ENCODE measurements at regions not wholly inside any gene's neighbourhood (a gene's known extent, or its start where the extent isn't known, plus 50 kb on each side); places are given as distances from the start of the nearest gene placed in this dataset.
A peak's percentile ranks its signal among the peaks of the same experiment; 100 is the strongest.
"Not testable (repeated sequence)": the region's sequence is repeated elsewhere in the genome, so short reads cannot be mapped to it uniquely, and the experiment has no call there.

DNA sequence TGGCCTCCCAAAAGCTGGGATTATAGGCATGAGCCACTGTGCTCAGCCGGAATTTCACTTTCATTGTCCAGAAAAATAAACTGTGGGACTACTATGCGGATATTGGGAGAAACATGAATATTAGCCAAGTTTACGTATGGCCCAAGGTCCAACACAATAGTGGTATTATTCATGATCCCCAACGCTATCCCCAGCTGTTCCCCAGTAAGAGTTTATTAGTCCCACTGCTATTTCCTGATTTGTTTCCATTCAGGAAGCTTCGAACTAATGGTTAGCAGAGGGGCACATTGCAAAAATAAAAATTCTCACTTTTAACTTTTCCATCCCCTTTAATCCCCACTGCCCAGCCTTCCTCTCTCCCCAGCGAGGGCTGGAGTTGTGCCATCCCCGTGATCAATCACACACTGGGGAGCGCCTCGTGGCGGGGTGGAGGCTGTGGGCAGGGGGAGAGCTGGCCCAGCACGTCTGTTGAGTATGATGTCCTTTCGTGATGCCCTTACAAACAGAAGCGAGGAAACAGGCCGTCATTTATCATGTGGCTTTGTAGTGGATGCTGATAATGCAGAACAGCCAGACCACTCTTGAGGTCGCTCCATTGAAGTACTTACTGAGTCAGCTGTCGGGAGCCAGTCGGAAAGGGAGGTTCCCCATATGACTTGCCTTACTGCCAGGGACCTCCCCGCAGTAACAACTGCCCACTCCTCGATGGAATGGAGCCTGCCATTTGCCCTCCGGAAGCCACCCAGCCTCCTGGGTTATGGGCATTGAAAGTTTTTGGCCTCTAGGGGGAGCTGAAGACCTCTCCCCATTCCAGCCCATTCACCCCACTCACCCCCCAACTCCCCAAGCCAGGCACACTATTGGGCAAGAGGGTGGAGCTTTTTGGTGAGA lies 117.0 kb downstream of the KDR start:
- H3K27me3 ChIP-seq (ENCODE audit: control insufficient read depth, insufficient read depth, low read length), result no peaks in the 10 kb centered on the region
- no peak overlapping the region for H3K4me3 ChIP-seq (ENCODE audit: insufficient read depth, low read depth, low read length)
- H3K36me3 ChIP-seq (replicated peaks; ENCODE audit: control insufficient read depth, insufficient read depth, low read length), result no peaks in the 10 kb centered on the region
- DNase-seq, result peak; percentile 73

GRCh38 chr4:55005910-55006309 lies 119.5 kb downstream of the KDR start:
- no peaks in the 10 kb centered on the region for H3K36me3 ChIP-seq (replicated peaks; ENCODE audit: control insufficient read depth, insufficient read depth, low read length)
- DNase-seq, result no peak
- no peak overlapping the region for H3K4me3 ChIP-seq (ENCODE audit: insufficient read depth, low read depth, low read length)
- no peaks in the 10 kb centered on the region for H3K27me3 ChIP-seq (ENCODE audit: control insufficient read depth, insufficient read depth, low read length)

GRCh38 chr4:55004831-55005230 lies 120.6 kb downstream of the KDR start:
- no peak for DNase-seq
- no peaks in the 10 kb centered on the region for H3K36me3 ChIP-seq (replicated peaks; ENCODE audit: control insufficient read depth, insufficient read depth, low read length)
- H3K27me3 ChIP-seq (ENCODE audit: control insufficient read depth, insufficient read depth, low read length), result no peaks in the 10 kb centered on the region

GRCh38 chr4:55002431-55002830 lies 123.0 kb downstream of the KDR start:
- no peaks in the 10 kb centered on the region for H3K36me3 ChIP-seq (replicated peaks; ENCODE audit: control insufficient read depth, insufficient read depth, low read length)
- DNase-seq, result no peak
- H3K4me3 ChIP-seq (ENCODE audit: insufficient read depth, low read depth, low read length), result no peak overlapping the region
- no peaks in the 10 kb centered on the region for H3K27me3 ChIP-seq (ENCODE audit: control insufficient read depth, insufficient read depth, low read length)

More at GRCh38 chr4:55004831-55005230, 120.6 kb downstream of the KDR start:
- H3K4me3 ChIP-seq (ENCODE audit: insufficient read depth, low read depth, low read length), result no peak overlapping the region

- no peaks in the 10 kb centered on the region for H3K36me3 ChIP-seq (replicated peaks; ENCODE audit: control insufficient read depth, insufficient read depth, low read length)
- DNase-seq, result no peak
- no peaks in the 10 kb centered on the region for H3K27me3 ChIP-seq (ENCODE audit: control insufficient read depth, insufficient read depth, low read length)
- H3K4me3 ChIP-seq (ENCODE audit: insufficient read depth, low read depth, low read length), result no peak overlapping the region
Observed at GRCh38 chr4:55001538-55001937, 123.9 kb downstream of the KDR start.

DNA sequence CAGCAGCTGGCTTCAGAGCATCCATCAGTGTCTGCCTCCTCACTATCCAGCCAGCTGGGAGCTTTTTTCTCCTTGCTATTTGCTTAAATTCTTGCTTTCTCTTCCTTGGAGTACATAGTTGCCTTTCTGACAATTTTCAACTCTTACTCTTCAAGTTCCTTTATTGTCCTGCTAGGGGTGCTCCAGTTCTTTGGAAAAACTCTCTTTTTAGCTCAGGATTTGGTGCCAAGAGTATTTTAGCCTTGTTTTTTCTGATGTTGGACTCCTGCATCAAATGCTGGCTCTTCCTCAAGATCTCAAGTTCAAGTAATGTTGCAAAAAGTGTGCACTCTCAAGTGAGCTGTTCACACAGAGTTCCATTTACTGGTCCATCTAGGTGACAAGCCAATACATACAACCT lies 126.4 kb downstream of the KDR start:
- no peak for DNase-seq
- Histone ChIP-seq H3K36me3 (replicated peaks; ENCODE audit: control insufficient read depth, insufficient read depth, low read length) (no peaks in the 10 kb centered on the region), H3K27me3 (ENCODE audit: control insufficient read depth, insufficient read depth, low read length) (no peaks in the 10 kb centered on the region)

DNA sequence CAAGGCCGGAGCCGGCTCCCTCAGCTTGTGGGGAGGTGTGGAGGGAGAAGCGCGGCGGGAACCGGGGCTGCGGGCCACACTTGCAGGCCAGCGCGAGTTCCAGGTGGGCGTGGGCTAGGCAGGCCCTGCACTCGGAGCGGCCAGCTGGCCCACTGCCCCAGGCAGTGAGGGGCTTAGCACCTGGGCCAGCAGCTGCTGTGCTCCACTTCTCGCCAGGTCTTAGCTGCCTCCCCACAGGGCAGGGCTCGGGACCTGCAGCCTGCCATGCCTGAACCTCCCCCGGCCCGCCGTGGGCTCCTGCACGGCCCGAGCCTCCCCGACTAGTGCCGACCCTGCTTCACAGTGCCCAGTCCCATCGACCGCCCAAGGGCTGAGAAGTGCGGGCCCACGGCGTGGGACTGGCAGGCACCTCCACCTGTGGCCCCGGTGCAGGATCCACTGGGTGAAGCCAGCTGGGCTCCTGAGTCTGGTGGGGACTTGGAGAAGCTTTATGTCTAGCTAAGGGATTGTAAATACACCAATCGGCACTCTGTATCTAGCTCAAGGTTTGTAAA lies 131.8 kb downstream of the KDR start:
- H3K36me3 ChIP-seq (replicated peaks; ENCODE audit: control insufficient read depth, insufficient read depth, low read length); H3K4me3 ChIP-seq (ENCODE audit: insufficient read depth, low read depth, low read length); DNase-seq; H3K27me3 ChIP-seq (ENCODE audit: control insufficient read depth, insufficient read depth, low read length): not testable (repeated sequence)

More for the DNA sequence above, 126.4 kb downstream of the KDR start:
- H3K4me3 ChIP-seq (ENCODE audit: insufficient read depth, low read depth, low read length), result no peak overlapping the region

GRCh38 chr4:54992266-54992665 lies 133.1 kb downstream of the KDR start:
- Histone ChIP-seq H3K36me3 (replicated peaks; ENCODE audit: control insufficient read depth, insufficient read depth, low read length) (no peaks in the 10 kb centered on the region), H3K27me3 (ENCODE audit: control insufficient read depth, insufficient read depth, low read length) (no peaks in the 10 kb centered on the region), H3K4me3 (ENCODE audit: insufficient read depth, low read depth, low read length) (no peak overlapping the region)
- no peak for DNase-seq

GRCh38 chr4:54988655-54989054 lies 136.7 kb downstream of the KDR start:
- Histone ChIP-seq H3K4me3 (ENCODE audit: insufficient read depth, low read depth, low read length) (no peak overlapping the region), H3K27me3 (ENCODE audit: control insufficient read depth, insufficient read depth, low read length) (no peaks in the 10 kb centered on the region), H3K36me3 (replicated peaks; ENCODE audit: control insufficient read depth, insufficient read depth, low read length) (no peaks in the 10 kb centered on the region)
- DNase-seq, result no peak

- no peaks in the 10 kb centered on the region for H3K27me3 ChIP-seq (ENCODE audit: control insufficient read depth, insufficient read depth, low read length)
- peak; percentile 48 for DNase-seq
- H3K36me3 ChIP-seq (replicated peaks; ENCODE audit: control insufficient read depth, insufficient read depth, low read length), result no peaks in the 10 kb centered on the region
- H3K4me3 ChIP-seq (ENCODE audit: insufficient read depth, low read depth, low read length), result no peak overlapping the region
Observed at GRCh38 chr4:54986095-54986846, 139.1 kb downstream of the KDR start.

GRCh38 chr4:54976682-54977081 lies 148.7 kb downstream of the KDR start:
- H3K27me3 ChIP-seq (ENCODE audit: control insufficient read depth, insufficient read depth, low read length), result no peaks in the 10 kb centered on the region
- peak; percentile 13 for DNase-seq
- no peak overlapping the region for H3K4me3 ChIP-seq (ENCODE audit: insufficient read depth, low read depth, low read length)
- no peaks in the 10 kb centered on the region for H3K36me3 ChIP-seq (replicated peaks; ENCODE audit: control insufficient read depth, insufficient read depth, low read length)

DNA sequence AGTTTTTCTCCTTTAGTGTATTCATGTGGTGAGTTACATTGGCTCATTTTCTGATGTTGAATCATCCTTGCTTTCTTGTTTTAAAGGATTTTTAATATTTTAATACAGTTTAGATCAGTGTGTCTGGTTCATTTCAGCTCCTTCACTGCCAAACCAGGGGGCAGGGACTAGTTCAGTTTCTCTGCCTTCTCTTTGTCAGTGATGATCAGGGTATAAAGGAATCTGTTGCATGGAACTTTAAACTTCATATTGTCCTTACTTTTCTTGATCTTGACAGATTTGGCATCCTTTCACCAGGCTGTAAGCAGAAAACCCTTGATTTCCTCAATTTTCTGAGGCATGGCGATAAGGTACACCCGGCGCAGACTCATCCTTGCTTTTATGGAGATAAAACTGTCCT lies 149.4 kb downstream of the KDR start:
- Histone ChIP-seq H3K4me3 (ENCODE audit: insufficient read depth, low read depth, low read length) (no peak overlapping the region), H3K27me3 (ENCODE audit: control insufficient read depth, insufficient read depth, low read length) (no peaks in the 10 kb centered on the region), H3K36me3 (replicated peaks; ENCODE audit: control insufficient read depth, insufficient read depth, low read length) (no peaks in the 10 kb centered on the region)
- no peak for DNase-seq

- no peaks in the 10 kb centered on the region for H3K27me3 ChIP-seq (ENCODE audit: control insufficient read depth, insufficient read depth, low read length)
- no peaks in the 10 kb centered on the region for H3K36me3 ChIP-seq (replicated peaks; ENCODE audit: control insufficient read depth, insufficient read depth, low read length)
- no peak for DNase-seq
- no peak overlapping the region for H3K4me3 ChIP-seq (ENCODE audit: insufficient read depth, low read depth, low read length)
Observed at GRCh38 chr4:54973784-54974183, 151.6 kb downstream of the KDR start.

- peak; percentile 38 for DNase-seq
- Histone ChIP-seq H3K4me3 (ENCODE audit: insufficient read depth, low read depth, low read length) (no peak overlapping the region), H3K27me3 (ENCODE audit: control insufficient read depth, insufficient read depth, low read length) (no peaks in the 10 kb centered on the region), H3K36me3 (replicated peaks; ENCODE audit: control insufficient read depth, insufficient read depth, low read length) (no peaks in the 10 kb centered on the region)
Observed at GRCh38 chr4:54971474-54971950, 153.9 kb downstream of the KDR start.

DNA sequence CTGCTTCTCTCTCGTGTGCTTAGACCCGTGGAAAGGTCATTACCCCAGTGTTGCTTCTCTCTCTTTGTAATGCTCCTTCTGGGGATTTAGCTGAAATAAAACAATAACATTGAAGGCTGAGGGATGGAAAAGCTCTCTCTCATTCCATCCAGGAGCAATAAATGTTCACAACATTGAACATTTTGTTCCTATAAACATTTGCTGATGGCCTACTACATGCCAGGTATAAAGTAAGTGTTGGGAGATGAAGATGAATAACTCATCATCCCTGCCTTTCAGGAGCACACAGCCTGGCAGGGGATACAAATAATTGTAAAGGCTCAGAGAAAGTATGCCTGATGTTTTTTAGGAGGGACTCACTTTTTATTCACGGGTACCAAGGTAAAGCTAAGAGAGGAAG lies 158.1 kb downstream of the KDR start:
- Histone ChIP-seq H3K27me3 (ENCODE audit: control insufficient read depth, insufficient read depth, low read length) (no peaks in the 10 kb centered on the region), H3K4me3 (ENCODE audit: insufficient read depth, low read depth, low read length) (no peak overlapping the region), H3K36me3 (replicated peaks; ENCODE audit: control insufficient read depth, insufficient read depth, low read length) (no peaks in the 10 kb centered on the region)
- no peak for DNase-seq

Data from H7 (cell line).